ENCODE measurements at regions not wholly inside any gene's neighbourhood (a gene's known extent, or its start where the extent isn't known, plus 50 kb on each side); places are given as distances from the start of the nearest gene placed in this dataset.

GRCh38 chr11:127073621-127074020 is 73.1 kb upstream of the KIRREL3 start:
- in situ Hi-C loops (cut with MboI; ENCODE audit: low sequenced_read_pairs): no loop called here

DNA sequence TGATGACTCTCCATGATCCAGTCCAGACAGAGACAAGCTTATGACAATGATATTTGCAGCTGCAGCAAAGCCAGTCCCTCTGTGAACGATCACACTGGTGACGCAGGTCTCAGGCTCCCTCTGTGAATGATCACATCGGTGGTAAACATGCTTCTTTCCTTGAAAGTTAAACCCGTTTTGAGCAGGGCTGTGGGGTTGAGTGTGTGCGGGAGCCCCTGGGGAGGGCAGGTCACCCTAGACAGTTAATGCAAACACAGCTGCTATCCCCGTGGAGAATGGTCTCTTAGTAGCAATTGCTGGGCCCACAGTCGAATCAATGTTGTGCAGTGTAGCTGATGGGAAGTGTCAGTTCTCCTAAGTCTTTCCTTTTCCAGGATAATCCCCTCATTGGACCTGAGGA is 71.0 kb upstream of the KIRREL3 start:
- in situ Hi-C loops (cut with MboI; ENCODE audit: low sequenced_read_pairs): no loop called here

GRCh38 chr11:127070808-127071207 is 70.2 kb upstream of the KIRREL3 start:
- in situ Hi-C loops (cut with MboI; ENCODE audit: low sequenced_read_pairs): no loop called here

GRCh38 chr11:127066401-127067090 is 66.0 kb upstream of the KIRREL3 start:
- in situ Hi-C loops (cut with MboI; ENCODE audit: low sequenced_read_pairs): no loop called here

DNA sequence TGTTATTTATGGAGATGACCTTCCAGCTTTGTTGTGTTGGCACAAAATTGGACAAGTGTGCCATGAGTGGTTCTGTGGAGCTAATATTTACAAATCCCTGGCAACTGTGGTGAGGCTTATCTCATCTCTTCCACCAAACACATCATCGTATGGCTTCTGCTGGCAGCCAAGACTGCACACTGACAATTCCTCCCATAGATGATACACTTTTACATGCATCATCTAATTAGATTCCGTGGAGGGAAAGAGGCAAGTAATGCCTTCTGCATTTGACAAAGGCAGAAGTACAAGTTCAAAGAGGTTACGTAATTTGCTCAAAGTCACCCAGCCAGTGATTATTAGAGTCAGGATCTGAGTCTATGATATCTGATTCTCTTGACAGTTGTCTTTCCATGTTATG is 62.7 kb upstream of the KIRREL3 start:
- in situ Hi-C loops (cut with MboI; ENCODE audit: low sequenced_read_pairs): no loop called here

DNA sequence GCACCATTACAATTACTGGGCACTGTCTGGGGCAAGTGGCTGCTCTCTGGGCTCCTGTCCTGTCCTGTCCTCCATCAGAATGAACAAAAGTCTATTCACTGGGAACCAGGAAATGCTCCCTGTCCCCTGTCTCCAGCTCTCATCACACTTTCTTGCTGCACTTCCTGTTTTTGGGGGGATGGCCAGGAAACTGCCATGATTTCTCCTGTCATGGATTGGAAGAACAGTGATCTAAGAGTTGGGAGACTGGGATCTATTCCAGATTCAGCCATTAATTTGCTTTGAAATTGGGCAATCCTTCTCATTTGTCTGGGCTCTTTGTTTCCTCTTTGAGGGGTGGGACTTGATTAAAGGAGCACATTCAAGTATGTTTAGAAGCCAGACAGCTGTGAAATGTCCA is 61.4 kb upstream of the KIRREL3 start:
- in situ Hi-C loops (cut with MboI; ENCODE audit: low sequenced_read_pairs): no loop called here

GRCh38 chr11:127059750-127060149 is 59.2 kb upstream of the KIRREL3 start:
- in situ Hi-C loops (cut with MboI; ENCODE audit: low sequenced_read_pairs): no loop called here

GRCh38 chr11:127059286-127059685 is 58.7 kb upstream of the KIRREL3 start:
- in situ Hi-C loops (cut with MboI; ENCODE audit: low sequenced_read_pairs): no loop called here

GRCh38 chr11:127058524-127058923 is 58.0 kb upstream of the KIRREL3 start:
- in situ Hi-C loops (cut with MboI; ENCODE audit: low sequenced_read_pairs): no loop called here

DNA sequence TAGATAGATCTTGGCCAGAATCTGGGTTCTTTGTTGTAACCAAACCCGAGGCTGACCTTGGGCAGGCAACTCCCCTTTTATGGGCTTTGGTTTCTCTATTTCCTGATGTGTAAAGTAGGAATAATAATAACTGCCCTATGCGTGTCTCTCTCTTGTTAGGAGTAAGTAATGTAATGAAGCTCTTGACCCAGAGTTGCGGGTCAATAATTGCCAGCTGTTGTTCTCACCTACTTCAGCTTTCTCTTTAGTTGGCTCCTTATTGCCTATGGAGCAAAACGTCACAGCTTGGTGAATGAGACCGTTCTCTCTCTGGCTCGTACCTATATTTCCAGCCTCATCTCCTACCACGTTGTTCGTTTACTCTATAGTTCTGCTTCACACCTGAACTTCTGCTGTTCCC is 56.6 kb upstream of the KIRREL3 start:
- in situ Hi-C loops (cut with MboI; ENCODE audit: low sequenced_read_pairs): no loop called here

GRCh38 chr11:127056338-127056971 is 55.9 kb upstream of the KIRREL3 start:
- in situ Hi-C loops (cut with MboI; ENCODE audit: low sequenced_read_pairs): no loop called here

DNA sequence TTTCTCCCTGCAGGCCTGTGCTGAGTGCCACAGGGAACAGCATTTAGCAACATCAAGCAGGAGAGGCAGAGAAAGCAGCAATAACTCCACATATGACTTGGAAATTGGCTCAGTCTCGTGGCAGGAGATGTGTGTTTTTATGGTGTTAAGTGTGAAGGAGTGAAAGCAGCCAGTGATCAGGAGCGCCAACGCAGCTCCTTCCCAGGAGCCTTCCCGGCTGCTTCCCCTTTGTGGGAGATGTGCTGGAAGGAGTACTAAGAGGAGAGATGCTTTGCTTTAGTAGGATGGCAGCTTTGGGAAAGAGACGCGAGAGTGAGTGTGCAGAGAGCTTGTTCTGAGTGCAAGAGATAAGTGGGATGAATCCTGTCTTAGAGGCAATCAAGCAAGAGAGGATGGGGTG is 54.7 kb upstream of the KIRREL3 start:
- in situ Hi-C loops (cut with MboI; ENCODE audit: low sequenced_read_pairs): no loop called here

- in situ Hi-C loops (cut with MboI; ENCODE audit: low sequenced_read_pairs): no loop called here
Observed at GRCh38 chr11:127054153-127054552, 53.6 kb upstream of the KIRREL3 start.

DNA sequence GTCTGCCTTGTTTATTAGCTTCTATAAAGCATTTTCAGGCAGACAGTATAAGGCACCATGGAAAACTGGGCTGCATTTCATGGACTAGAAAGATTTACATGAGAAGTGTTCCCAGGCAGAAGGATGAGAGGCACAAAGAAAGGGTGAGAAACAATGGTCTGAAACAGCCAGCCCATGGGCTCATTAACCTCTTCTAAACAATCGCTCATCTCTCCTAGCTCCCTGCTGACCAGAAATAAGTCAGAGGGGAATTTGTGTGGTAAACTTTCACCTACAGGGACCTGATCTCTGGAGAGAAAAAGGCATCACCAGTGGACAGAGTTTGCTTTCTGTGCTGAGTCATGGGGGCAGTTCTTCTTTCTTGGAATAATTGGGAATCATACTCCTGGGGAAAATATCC is 51.8 kb upstream of the KIRREL3 start:
- in situ Hi-C loops (cut with MboI; ENCODE audit: low sequenced_read_pairs): no loop called here

Data from HL-60/S4 (cell line).